Spleen (tissue), 7 donors: ENCODE measurements at regions not wholly inside any gene's neighbourhood (a gene's known extent, or its start where the extent isn't known, plus 50 kb on each side); places are given as distances from the start of the nearest gene placed in this dataset.

Experiments
- CTCF ChIP-seq, 11 experiments: fragments of 200-600 bp in 7 of 11; fragments of 450-650 bp in 4 of 11; sonication (generic) in 4 of 11; IDR thresholded peaks in 8 of 11; conservative IDR thresholded peaks in 3 of 11; 1 replicate in 7 of 11; 2 replicates in 4 of 11; pipeline versions ENCODE4 v1.4.0 to v1.8.0; 2016 to 2021; ENCODE audit warnings: antibody characterized with exemption in 11 of 11, inconsistent platforms in 4 of 11, mild to moderate bottlenecking in 1 of 11
- POLR2A ChIP-seq, 3 donors: fragments of 450-650 bp; IDR thresholded peaks; one replicate each; pipeline ENCODE4 v1.5.1; 2017; ENCODE audit warnings: antibody characterized with exemption in 3 of 3, mild to moderate bottlenecking in 1 of 3
- POLR2AphosphoS5 ChIP-seq, 3 donors: sonication (generic); formaldehyde crosslinking; IDR thresholded peaks; one replicate each; pipeline ENCODE4 v1.5.1; 2017; ENCODE audit warnings: antibody characterized with exemption in 3 of 3
- donor health status: DM: no; HTN: no; CAD: no; lungs with moderate emphysema.
- donor health status: DM: no; HTN: no; CAD: no.
- donor health status: DM: no; HTN: no; CAD: no.

- TF ChIP-seq POLR2AphosphoS5 (IDR thresholded peaks at IDR 0.05) (no peak), CTCF (IDR thresholded peaks at IDR 0.05 in 8 of 11, conservative IDR thresholded peaks at IDR 0.05 in 3 of 11) (no peak), POLR2A (IDR thresholded peaks at IDR 0.05) (no peak)
These were observed 195.0 kb downstream of the ZNF326 start for GRCh38 chr1:90189889-90190288.
